Body of pancreas (tissue), 4 donors: ENCODE measurements at regions not wholly inside any gene's neighbourhood (a gene's known extent, or its start where the extent isn't known, plus 50 kb on each side); places are given as distances from the start of the nearest gene placed in this dataset.
"Not testable (repeated sequence)": the region's sequence is repeated elsewhere in the genome, so short reads cannot be mapped to it uniquely, and the experiment has no call there.

ENCODE experiments used
- POLR2A ChIP-seq, 3 donors: fragments of 450-650 bp; IDR thresholded peaks; one replicate each; pipeline ENCODE4 v1.6.1; 2016; ENCODE audit warnings: antibody characterized with exemption in 3 of 3, mild to moderate bottlenecking in 2 of 3
- TF ChIP-seq, protein P1 (sequence below), 7 experiments: fragments of 450-650 bp in 4 of 7; fragments of 200-600 bp in 3 of 7; sonication (generic) in 3 of 7; IDR thresholded peaks; one replicate each; pipeline ENCODE4 v1.5.1; 2016 to 2019; ENCODE audit warnings: antibody characterized with exemption in 7 of 7

DNA sequence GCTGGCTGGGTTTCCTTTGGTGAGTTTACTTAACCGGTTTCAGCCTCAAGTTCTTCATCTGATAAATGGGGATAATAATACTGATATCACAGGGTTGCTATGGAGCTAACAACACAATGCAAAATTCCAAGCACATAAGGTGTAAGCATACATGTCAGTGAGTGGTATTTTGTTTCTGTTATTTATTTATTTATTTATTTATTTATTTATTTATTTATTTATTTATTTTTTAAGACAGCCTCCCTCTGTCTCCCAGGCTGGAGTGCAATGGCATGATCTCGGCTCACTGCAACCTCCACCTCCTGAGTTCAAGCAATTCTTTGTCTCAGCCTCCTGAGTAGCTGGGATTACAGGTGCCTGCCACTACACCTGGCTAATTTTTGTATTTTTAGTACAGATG, 1287.4 kb upstream of the TMEM132C start:
- TF ChIP-seq, protein P1, sequence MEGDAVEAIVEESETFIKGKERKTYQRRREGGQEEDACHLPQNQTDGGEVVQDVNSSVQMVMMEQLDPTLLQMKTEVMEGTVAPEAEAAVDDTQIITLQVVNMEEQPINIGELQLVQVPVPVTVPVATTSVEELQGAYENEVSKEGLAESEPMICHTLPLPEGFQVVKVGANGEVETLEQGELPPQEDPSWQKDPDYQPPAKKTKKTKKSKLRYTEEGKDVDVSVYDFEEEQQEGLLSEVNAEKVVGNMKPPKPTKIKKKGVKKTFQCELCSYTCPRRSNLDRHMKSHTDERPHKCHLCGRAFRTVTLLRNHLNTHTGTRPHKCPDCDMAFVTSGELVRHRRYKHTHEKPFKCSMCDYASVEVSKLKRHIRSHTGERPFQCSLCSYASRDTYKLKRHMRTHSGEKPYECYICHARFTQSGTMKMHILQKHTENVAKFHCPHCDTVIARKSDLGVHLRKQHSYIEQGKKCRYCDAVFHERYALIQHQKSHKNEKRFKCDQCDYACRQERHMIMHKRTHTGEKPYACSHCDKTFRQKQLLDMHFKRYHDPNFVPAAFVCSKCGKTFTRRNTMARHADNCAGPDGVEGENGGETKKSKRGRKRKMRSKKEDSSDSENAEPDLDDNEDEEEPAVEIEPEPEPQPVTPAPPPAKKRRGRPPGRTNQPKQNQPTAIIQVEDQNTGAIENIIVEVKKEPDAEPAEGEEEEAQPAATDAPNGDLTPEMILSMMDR (IDR thresholded peaks at IDR 0.05) = not testable (repeated sequence)
- TF ChIP-seq POLR2A (IDR thresholded peaks at IDR 0.05) = not testable (repeated sequence)
